ENCODE measurements at regions not wholly inside any gene's neighbourhood (a gene's known extent, or its start where the extent isn't known, plus 50 kb on each side); places are given as distances from the start of the nearest gene placed in this dataset.

GRCh38 chr13:88000787-88001186, 329.6 kb downstream of the SLITRK5 start:
- TF ChIP-seq SP1 (IDR thresholded peaks at IDR 0.05) (no peak), CTCF (IDR thresholded peaks at IDR 0.05; ENCODE audit: low read depth, low read length, missing input control) (no peak), REST (IDR thresholded peaks at IDR 0.05) (no peak), RAD21 (IDR thresholded peaks at IDR 0.05) (no peak)

All from liver (tissue), 3 donors.